GM18502 (cell line): ENCODE measurements at regions not wholly inside any gene's neighbourhood (a gene's known extent, or its start where the extent isn't known, plus 50 kb on each side); places are given as distances from the start of the nearest gene placed in this dataset.

Experiments
- ATAC-seq: cut with Tn5 transposase; IDR thresholded peaks from one replicate; pipeline ENCODE4 v1.9.1; 2021; ENCODE audit warnings: mild to moderate bottlenecking; ENCODE audit not compliant: unreplicated experiment, poor library complexity

DNA sequence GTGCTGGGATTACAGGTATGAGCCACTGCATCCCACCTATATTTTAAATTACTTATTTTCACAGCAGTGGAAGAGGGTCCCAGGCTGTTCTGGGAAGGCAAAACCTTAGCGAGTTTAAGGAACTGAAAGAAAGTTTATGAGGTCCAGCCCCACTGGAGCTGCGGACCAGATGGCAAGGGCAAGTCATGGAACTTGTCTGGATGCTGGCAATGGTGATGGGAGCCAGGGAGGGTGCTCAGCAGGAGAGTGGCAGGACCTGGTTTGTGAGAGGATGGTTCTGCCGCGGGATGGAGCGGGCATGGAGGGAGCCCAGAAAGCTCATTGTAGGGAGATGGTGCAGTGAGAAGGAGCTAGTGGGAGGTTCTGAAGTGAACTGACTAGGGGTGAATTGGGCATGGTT is 50.6 kb upstream of the SLC45A1 start:
- no peak for ATAC-seq

DNA sequence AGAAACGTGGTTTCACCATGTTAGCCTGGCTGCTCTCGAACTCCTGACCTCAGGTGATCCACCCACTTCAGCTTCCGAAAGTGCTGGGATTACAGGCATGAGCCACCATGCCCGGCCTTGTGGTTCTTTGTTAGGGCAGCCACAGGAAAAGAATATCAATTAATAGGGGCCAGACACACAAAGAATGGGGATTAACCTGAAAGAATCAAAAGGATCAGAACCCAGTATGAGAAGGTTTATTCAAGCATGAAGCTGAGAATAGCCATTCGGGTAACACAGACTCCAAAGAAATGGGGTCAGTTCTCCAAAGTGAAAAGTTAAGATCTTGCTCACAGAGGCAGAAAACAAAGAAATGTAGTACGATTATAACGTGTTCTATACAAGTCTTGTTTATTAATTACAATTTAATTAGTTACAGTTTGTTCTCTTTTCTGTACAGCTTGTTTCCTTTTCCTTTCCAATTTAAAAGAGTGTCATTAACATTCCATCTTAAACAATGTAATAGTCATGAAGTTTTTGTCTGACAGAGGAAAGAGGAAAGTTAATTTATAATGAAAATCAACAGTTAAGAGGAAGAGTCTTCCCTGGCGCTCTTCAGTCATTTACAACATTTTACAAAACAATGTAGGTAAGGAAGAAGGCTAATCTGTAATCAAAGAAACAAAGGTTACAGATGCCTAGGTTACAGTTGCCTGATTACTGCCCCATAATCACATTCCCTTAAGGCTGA is 51.3 kb upstream of the SLC45A1 start:
- ATAC-seq = no peak

DNA sequence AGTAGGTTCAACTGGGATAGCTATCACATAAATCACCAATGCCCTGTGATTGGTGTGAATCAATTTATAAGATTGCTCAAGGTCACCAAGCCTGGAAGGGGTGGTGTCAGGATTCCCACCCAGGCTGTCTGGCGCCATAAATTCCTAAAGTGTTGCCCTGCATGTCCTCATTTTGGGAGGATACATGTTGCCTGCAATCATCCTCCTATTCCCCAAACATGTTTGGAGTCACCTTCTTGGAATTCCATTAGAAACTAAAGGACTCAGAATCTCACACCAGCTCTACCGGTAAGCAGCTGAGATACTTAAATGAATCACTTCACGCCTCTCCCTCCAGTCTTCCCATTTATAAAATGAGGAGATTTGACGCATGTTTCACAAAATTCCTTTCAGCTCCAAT is 54.1 kb upstream of the SLC45A1 start:
- no peak for ATAC-seq

DNA sequence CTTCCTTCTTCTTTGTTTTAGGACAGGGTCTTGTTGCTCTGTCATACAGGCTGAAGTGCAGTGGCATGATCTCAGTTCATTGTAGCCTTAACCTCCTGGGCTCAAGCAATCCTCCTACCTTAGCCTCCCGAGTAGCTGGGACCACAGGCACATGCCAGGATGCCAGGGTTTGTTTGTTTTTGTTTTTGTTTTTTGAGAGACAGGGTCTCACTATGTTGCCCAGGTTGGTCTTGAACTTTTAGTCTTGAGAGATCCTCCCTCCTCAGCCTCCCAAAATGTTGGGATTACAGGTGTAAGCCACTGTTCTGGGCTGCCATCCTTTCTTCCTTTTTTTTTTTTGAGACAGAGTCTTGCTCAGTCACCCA is 56.5 kb upstream of the SLC45A1 start:
- ATAC-seq = no peak

DNA sequence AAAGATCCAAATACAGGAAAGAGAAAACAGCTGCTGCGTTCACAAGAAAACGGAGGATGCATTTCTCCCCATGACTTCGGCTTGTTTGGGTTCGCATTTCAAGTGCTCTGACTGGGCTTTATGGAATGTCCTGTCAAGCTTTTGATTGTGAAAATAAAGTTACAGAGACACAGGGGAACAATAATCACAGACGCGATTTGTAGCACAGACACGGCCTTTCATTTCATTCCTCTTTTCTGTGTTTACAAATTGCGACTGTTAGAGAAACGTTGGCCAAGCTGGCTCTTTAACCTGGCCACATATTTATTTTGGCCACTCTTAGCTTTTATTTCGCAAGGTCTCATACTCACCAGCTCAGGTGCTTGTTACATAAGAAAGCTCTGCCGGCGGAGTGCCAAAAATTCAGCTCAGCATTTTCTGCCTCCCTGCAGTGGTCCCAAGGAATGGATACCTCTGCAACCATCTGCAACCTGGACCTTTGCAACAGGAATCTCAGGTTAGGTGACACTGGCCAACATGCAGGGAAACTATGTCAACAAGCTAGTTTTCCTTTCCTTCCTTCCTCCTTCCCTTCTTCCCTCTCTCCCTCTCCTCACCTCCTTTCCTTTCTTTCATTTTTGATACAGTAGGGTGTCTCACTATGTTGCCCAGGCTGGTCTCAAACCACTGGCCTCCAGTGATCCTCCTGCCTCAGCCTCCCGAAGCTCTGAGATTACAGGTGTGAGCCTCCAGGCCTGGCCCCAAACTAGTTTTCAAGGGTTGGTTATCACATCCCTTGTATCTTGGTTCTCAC is 58.2 kb upstream of the SLC45A1 start:
- ATAC-seq = no peak

DNA sequence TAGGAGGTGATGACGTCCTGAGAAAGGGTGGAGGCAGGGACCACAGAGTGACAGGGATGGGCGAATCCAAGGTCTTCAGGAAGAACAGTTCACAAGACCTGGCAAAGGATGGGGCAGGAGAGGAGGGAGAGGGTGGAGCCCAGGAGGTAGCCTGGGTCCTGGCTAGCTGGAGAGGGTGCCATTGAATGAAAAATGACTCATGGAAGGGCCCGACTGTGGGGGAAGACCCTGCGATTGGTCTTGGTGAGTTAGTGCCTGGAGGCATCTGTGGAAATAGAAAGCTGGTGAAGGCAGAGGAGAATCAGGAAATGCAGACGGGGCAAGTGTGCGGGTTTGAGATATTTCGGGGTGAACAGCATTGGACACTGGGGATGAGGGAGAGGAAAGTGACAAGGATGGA is 60.3 kb upstream of the SLC45A1 start:
- no peak for ATAC-seq

DNA sequence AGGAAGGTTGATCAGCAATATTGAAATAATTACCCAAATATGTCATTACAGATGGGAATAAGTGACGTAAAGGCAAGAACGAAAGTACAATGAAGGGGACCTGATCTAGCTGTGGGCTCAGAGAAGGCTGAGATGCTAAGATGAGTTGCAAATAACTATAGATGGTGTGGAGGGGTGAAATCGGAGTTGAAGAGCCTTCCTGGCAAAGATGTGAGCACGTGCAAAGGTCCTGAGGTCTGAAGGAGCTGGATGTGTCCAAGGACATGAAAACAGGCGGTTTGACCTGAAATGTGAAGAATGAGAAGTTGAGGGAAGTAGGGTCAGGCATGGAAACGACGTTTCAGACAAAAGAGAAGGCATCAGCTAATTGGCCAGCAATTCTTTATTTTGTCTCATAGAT is 61.6 kb upstream of the SLC45A1 start:
- ATAC-seq = no peak

DNA sequence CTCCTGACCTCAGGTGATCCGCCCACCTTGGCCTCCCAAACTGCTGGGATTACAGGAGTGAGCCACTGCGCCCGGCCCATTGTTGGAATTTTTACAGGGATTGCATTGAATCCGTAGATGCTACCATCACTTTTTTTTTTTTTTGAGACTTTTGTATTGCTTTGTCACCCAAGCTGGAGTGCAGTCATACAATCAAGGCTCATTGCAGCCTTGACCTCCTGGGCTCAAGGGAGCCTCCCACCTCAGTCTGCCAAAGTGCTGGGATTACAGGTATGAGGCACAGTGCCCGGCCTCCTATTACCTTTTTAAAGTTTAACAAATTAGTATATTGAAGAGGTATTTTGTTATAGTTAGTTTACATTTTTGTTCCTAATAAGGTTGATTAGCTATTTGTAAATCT is 62.2 kb upstream of the SLC45A1 start:
- ATAC-seq = no peak

DNA sequence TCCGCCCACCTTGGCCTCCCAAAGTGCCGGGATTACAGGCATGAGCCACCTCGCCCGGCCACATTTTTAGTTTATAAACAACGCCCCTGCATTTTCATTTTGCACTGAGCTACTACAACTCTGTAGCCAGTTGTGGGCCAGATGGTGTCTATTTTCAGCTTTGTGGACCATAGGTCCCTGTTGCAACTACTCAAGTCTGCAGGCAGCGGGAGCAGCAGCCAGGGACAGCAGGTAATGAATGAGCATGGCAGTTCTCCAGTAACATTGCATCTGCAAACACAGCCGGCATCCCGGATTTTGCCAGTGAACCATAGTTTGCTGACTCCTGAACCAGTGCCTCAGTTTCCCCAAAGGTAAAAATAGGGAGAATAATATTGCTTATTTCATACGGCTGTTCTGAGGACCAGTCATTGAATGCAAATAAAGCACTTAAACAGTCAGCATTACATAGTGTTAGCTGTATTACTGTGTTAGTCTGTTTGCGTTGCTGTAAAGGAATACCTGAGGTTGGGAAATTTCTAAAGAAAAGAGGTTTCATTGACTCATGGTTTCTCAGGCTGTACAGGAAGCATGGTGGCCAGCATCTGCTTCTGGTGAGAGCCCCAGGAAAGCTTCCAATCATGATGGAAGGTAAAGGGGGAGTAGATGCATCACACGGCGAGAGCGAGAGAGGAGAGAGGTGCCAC is 65.5 kb upstream of the SLC45A1 start:
- ATAC-seq = no peak

DNA sequence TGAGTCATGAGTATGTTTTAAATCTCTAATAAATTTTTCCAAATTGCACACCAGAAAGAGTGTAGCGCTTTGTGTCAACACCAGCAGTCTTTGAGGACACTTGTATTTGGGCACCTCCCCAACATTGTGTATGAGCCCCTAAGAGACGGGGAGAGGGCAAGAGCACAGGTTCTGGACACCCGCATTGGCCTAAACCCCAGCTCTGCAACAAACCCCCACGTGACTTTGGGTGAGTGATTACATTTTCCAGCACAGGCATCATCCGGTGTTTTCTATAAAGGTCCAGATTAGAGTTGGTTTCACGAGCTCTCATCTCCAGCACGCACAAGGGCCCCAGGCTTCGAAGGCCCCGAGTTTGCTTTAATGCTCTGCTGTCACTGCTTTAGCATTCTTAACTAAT is 66.3 kb upstream of the SLC45A1 start:
- ATAC-seq = no peak

DNA sequence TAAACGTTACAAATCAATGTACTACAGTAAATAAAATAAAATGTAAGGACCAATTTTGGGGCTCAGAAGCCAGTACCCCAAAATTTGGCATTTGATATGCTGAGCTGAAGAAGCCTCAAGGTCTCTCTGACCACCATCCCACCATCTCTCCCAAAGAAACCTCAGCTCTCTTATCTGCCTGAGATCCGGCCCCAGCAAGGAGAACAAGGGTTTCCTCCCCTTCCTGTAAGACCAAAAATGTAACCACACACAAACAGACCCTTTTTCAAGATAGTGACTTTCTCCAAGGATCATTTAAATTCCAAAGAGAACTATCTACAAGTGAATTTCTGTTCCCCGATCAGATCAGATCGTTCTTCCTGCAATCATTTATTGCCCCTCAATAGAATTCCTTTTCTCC is 68.1 kb upstream of the SLC45A1 start:
- no peak for ATAC-seq

DNA sequence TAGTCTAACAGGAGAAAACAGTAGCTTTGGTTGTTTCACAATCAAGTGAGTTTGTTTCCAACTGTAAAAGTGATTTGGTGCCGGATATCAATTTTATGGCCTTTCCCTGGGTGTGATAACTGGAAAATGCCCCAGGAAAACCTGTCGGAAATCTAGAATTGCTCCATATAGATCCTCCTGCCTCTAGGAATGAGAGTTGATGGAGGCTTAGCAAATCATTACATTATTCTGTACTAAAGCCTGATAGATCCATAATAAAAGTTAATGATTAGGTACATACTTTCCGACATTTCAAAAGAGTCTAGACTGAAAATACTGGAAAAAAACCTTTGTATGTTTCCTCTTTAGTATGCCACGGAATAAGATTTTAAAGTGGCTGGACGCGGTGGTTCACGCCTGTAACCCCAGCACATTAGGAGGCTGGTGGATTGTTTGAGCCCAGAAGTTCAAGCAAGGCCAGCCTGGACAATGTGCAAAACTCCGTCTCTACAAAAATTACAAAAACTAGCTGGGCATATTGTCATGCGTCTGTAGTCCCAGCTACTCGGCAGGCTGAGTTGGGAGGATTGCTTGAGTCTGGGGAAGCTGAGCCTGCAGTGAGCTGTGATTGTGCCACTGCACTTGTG is 70.0 kb upstream of the SLC45A1 start:
- ATAC-seq = no peak

DNA sequence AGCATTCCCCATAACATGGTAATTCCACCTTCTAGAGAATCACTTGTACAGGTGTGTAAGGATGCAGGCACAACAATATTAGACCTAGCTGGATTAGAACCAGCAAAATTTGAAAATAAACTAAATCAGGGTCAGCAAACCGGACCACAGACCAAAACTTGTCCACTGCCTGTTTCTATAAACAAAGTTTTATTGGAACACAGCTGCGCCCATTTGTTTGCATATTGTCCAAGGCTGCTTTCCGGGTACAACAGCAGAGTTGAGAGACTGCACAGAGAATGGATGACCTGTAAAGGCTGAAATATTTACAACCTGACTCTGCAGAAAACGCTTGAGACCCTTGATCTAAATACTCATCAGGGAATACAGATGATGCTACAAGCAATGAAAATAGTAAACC is 73.6 kb upstream of the SLC45A1 start:
- no peak for ATAC-seq

DNA sequence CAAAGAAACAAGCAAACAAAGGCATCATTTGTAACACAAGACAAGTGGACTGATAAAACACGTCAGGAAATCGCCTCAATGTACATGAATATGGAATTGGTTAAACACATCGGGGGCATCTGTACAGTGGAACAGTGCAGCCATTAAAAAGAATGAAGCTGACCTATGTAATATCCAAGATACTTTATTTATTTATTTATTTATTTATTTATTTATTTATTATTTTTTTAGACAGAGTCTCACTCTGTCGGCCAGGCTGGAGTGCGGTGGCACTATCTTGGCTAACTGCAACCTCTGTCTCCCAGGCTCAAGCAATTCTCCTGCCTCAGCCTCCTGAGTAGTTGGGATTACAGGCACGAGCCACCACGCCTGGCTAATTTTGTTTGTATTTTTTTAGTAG is 75.4 kb upstream of the SLC45A1 start:
- ATAC-seq = no peak

DNA sequence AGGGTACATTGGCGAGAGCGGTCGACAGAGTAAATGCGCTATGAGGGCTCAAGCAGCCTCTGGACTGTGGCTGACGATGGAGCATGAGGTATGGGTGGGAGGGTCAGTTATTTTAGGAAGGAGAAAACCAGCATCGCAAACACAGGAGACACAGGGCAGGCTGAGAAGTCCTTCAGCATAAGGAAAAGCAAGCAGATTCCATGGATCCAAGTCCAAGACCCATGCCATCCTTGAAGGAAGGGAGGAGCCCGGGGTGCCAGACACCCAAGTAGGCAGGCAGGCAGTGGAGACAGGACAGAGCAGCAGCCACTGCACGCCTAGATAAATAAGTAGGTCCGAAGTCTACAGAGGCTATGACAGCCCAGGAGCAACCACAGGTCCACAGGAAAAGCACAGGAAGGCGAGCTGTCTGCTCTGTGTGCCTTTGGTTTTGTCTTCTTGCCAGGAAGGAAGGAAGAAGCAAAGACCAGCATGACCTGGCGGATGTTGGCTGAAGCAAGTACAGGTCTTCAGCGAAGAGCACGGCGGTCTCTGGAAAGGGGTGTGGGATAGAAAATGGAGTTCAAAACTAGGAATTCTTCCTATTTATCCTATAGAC is 76.4 kb upstream of the SLC45A1 start:
- ATAC-seq = no peak

DNA sequence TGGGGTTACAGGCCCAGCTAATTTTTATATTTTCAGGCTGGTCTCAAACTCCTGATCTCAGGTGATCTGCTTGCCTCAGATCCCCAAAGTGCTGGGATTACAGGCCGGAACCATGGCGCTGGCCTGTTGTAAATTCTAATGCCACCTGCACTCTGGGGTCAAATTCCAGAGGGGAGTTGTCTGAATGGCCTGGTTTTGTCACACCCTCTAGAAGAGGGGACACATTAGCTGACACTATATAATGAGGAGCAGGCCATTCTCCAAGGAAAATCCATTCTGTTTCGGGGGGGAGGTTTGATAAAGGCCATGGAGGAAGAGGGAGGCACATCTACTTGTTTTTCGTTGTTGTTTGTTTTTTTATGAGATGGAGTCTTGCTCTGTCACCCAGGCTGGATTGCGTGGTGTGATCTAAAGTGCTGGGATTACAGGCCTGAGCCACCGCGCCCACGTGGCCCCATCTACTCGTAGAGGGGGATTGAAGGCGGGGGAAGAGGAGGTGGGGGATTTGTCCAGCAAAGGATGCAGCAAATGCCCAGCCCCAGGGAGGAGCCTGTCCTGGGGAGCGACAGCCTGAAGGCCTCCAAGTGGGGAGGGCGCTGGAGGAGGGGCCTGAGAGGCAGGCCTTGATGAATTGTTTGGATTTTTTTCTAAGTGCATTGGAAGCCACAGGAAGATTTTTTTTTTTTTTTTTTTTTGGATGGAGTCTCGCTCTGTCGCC is 78.4 kb upstream of the SLC45A1 start:
- no peak for ATAC-seq

DNA sequence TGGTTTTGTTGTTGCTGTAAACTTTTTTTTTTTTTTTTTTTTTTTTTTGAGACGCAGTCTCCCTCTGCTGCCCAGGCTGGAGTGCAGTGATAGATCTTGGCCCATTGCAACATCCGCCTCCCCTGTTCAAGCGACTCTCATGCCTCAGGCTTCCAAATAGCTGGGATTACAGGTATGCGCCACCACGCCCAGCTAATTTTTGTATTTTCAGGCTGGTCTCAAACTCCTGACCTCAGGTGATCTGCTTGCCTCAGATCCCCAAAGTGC is 78.9 kb upstream of the SLC45A1 start:
- no peak for ATAC-seq

DNA sequence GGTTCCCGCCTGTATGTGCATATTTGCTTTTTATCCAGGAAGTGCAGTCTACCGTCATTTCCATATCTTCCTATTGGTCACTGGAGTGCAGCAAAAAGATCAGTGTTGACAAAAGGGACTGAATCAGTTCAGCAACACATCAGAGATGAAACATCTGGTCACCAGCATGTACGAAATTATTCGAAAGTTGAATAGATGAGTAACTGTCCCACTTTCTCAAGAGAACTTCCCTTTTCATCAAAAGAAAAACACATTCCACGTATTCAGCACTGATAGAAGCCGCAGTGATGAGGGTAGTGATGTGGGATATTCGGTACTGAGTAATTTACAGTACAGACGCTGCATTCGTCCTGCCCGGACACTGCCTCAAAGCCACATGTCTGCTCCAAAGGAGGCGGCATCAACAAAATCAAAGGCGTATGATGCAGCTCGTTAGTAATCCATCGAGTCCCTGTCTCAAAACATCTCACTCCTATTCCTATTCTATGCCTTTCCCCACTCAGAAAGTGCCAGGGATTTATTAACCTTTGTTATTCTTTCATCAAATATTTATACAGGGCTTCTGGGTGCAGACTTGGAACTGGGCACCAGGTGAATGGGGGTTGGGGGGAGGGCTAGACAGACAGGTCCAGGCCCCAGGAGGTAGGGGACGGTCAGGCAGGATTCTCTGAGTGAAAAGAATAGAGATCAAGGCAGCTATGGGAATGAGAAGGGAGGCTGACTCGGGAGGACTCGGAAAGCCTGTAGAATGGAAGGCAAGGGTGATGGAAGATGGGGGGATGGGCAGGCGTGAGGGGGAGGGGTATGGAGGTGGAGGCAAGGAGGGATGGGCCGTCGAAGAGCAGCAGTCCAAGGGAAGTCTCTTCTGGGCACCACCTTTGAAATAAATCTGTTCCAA is 79.5 kb upstream of the SLC45A1 start:
- ATAC-seq = no peak

DNA sequence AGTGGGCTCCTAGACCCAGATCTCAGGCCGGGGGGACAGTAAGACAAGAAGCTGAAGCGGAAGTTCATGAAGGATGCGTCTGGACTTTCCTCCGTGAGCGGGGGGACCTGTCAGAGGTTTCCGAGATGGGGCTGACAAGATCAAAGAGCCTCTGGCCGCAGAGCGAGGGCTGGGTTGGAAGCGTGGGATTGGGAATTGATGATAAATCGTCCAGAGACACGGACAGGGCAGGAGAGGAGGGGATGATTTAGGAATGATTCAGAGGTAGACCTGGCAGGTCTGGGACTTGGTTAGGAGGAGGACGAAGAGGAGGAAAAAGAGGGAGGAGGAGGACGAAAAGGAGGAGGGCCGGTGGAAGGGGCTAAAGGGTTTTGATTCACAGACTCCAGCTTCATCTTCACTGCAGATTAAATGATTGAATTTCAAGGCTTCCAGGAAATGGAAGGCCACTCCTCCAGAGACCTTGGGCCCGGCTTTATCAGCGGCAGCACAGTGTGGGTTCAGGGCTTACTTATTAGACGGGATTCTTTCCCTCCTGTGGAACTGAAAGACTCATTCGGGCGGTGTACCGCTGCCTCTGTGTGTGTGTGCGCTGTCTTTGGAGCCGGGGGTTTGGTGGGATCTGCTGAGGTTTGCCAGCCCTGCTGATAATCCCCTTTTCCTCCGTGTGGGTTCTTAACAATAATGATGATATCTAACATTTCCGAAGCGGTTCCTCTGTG is 85.7 kb upstream of the SLC45A1 start:
- ATAC-seq = no peak
